GM21526 (cell line): ENCODE measurements at regions not wholly inside any gene's neighbourhood (a gene's known extent, or its start where the extent isn't known, plus 50 kb on each side); places are given as distances from the start of the nearest gene placed in this dataset.

Experiments
- ATAC-seq: cut with Tn5 transposase; IDR thresholded peaks from one replicate; pipeline ENCODE4 v1.9.1; 2021; ENCODE audit warnings: moderate library complexity; ENCODE audit not compliant: unreplicated experiment, low FRiP score

- no peak for ATAC-seq
These were observed 599.1 kb upstream of the SOX11 start for GRCh38 chr2:5093056-5093455.

GRCh38 chr2:5093518-5093917 lies 598.7 kb upstream of the SOX11 start:
- no peak for ATAC-seq

- ATAC-seq, result no peak
These were observed 598.0 kb upstream of the SOX11 start for GRCh38 chr2:5094192-5094591.

GRCh38 chr2:5098286-5098685 lies 593.9 kb upstream of the SOX11 start:
- no peak for ATAC-seq

GRCh38 chr2:5102823-5103222 lies 589.4 kb upstream of the SOX11 start:
- ATAC-seq, result no peak

- no peak for ATAC-seq
These were observed 580.6 kb upstream of the SOX11 start for GRCh38 chr2:5111581-5111980.

- ATAC-seq, result no peak
These were observed 573.1 kb upstream of the SOX11 start for GRCh38 chr2:5119046-5119445.

GRCh38 chr2:5121121-5121520 lies 571.1 kb upstream of the SOX11 start:
- no peak for ATAC-seq

- ATAC-seq, result no peak
These were observed 570.5 kb upstream of the SOX11 start for GRCh38 chr2:5121642-5122041.

- no peak for ATAC-seq
These were observed 568.5 kb upstream of the SOX11 start for GRCh38 chr2:5123582-5124196.

- ATAC-seq, result no peak
These were observed 567.0 kb upstream of the SOX11 start for GRCh38 chr2:5125017-5125730.

GRCh38 chr2:5132281-5132680 lies 559.9 kb upstream of the SOX11 start:
- ATAC-seq, result no peak

GRCh38 chr2:5140347-5140746 lies 551.8 kb upstream of the SOX11 start:
- no peak for ATAC-seq

GRCh38 chr2:5144159-5144558 lies 548.0 kb upstream of the SOX11 start:
- no peak for ATAC-seq

GRCh38 chr2:5145053-5145452 lies 547.1 kb upstream of the SOX11 start:
- ATAC-seq, result no peak

GRCh38 chr2:5145801-5146200 lies 546.4 kb upstream of the SOX11 start:
- no peak for ATAC-seq

- ATAC-seq, result no peak
These were observed 543.6 kb upstream of the SOX11 start for GRCh38 chr2:5148392-5149085.

- no peak for ATAC-seq
These were observed 541.3 kb upstream of the SOX11 start for GRCh38 chr2:5150871-5151270.

- no peak for ATAC-seq
These were observed 527.2 kb upstream of the SOX11 start for GRCh38 chr2:5164776-5165525.

- no peak for ATAC-seq
These were observed 519.3 kb upstream of the SOX11 start for GRCh38 chr2:5172923-5173322.

GRCh38 chr2:5173876-5174535 lies 518.2 kb upstream of the SOX11 start:
- no peak for ATAC-seq
